OCI-LY7 (cell line): ENCODE measurements at regions not wholly inside any gene's neighbourhood (a gene's known extent, or its start where the extent isn't known, plus 50 kb on each side); places are given as distances from the start of the nearest gene placed in this dataset.

Source experiments
- BruUV-seq: library from RNA; stranded (reverse); fragments of 400-500 nt; replicated peaks from 2 replicates; lab custom pipeline; 2021; lab: Mats Ljungman, UMichigan
- CTCF ChIA-PET: fragments of 300-600 bp; sonication (Branson Sonifier 250); formaldehyde crosslinking; loops from one replicate; lab custom pipeline; 2022; ENCODE audit warnings: antibody characterized with exemption; ENCODE audit not compliant: unreplicated experiment; lab: Charles Lee
- POLR2A ChIA-PET: fragments of 300-600 bp; sonication (Branson Sonifier 250); formaldehyde crosslinking; loops from one replicate; lab custom pipeline; 2022; ENCODE audit warnings: antibody characterized with exemption; lab: Charles Lee
- DNase-seq: peaks from one replicate; pipeline ENCODE4 v3.0.0-alpha.2; 2015; ENCODE audit warnings: low spot score
- H2AFZ ChIP-seq: fragments of 200-600 bp; sonication (generic), shearing (Covaris generic); 2 replicates; pipeline ENCODE4 v1.6.1; 2014; ENCODE audit warnings: mild to moderate bottlenecking, antibody characterized with exemption, low read length, moderate library complexity
- H3K27ac ChIP-seq: fragments of 200-600 bp; sonication (generic); 2 replicates; pipeline ENCODE4 v1.5.1; 2014; ENCODE audit warnings: mixed run types, low read depth, mild to moderate bottlenecking, moderate library complexity, low read length, inconsistent platforms; ENCODE audit not compliant: poor library complexity, severe bottlenecking
- H3K36me3 ChIP-seq: fragments of 200-600 bp; sonication (generic); 2 replicates; pipeline ENCODE4 v1.6.1; 2014; ENCODE audit warnings: mild to moderate bottlenecking, antibody characterized with exemption, low read length, moderate library complexity, mixed read lengths; ENCODE audit not compliant: insufficient read depth
- H3K4me1 ChIP-seq: fragments of 200-600 bp; sonication (generic); 2 replicates; pipeline ENCODE4 v1.5.1; 2014; ENCODE audit warnings: mild to moderate bottlenecking, low read length; ENCODE audit not compliant: insufficient read depth, poor library complexity, severe bottlenecking
- H3K4me2 ChIP-seq: fragments of 200-600 bp; sonication (generic); 2 replicates; pipeline ENCODE4 v1.6.1; 2014; ENCODE audit warnings: mild to moderate bottlenecking, low read length
- H3K4me3 ChIP-seq: fragments of 200-600 bp; sonication (generic); 2 replicates; pipeline ENCODE4 v1.5.1; 2014; ENCODE audit warnings: mild to moderate bottlenecking, low read depth, low read length; ENCODE audit not compliant: poor library complexity, severe bottlenecking
- H3K79me2 ChIP-seq: fragments of 200-600 bp; sonication (generic); 2 replicates; pipeline ENCODE4 v1.6.1; 2016; ENCODE audit warnings: low read depth, mild to moderate bottlenecking, low read length, moderate library complexity, mixed read lengths; ENCODE audit not compliant: insufficient read depth
- H3K9me2 ChIP-seq: fragments of 200-600 bp; sonication (generic); 2 replicates; pipeline ENCODE4 v1.6.1; 2016; ENCODE audit warnings: mild to moderate bottlenecking, low read length, mixed read lengths; ENCODE audit not compliant: insufficient read depth
- H3K9me3 ChIP-seq: fragments of 200-600 bp; sonication (generic); 2 replicates; pipeline ENCODE4 v1.6.1; 2014; ENCODE audit warnings: mild to moderate bottlenecking, mixed run types, low read length, mixed read lengths
- H4K20me1 ChIP-seq: fragments of 200-600 bp; sonication (generic); 2 replicates; pipeline ENCODE4 v1.6.1; 2014; ENCODE audit warnings: mild to moderate bottlenecking, antibody characterized with exemption, low read length, moderate library complexity, mixed read lengths; ENCODE audit not compliant: insufficient read depth
- CTCF ChIP-seq: fragments of 200-600 bp; sonication (generic); conservative IDR thresholded peaks from 2 replicates; pipeline ENCODE4 v1.5.1; 2014; ENCODE audit warnings: mild to moderate bottlenecking, antibody characterized with exemption, low read length, moderate library complexity, mixed read lengths
- EZH2phosphoT487 ChIP-seq: fragments of 200-600 bp; sonication (generic); IDR thresholded peaks from 2 replicates; pipeline ENCODE4 v1.6.1; 2018; ENCODE audit warnings: low read depth, borderline replicate concordance, mild to moderate bottlenecking, mixed run types, antibody characterized with exemption, low read length, moderate library complexity, mixed read lengths
- intact Hi-C: fragments of 100-400 bp; cut with micrococcal nuclease; formaldehyde crosslinking; loops from one replicate; pipeline ENCODE4 v1.10.0; 2022; ENCODE audit not compliant: unreplicated experiment

- no peaks in the 10 kb centered on the region for H4K20me1 ChIP-seq
- DNase-seq: no peak
- no peak overlapping the region for H3K4me3 ChIP-seq
- H3K4me2 ChIP-seq: no peak overlapping the region
- BruUV-seq: no TSS peak
- H3K36me3 ChIP-seq: no peaks in the 10 kb centered on the region
- ChIA-PET CTCF (no interaction called here), POLR2A (no interaction called here)
- intact Hi-C loops: no loop called here
- H2AFZ ChIP-seq: no peak overlapping the region
- H3K27ac ChIP-seq: no peak overlapping the region
- no peaks in the 10 kb centered on the region for H3K9me2 ChIP-seq
- H3K9me3 ChIP-seq: no peaks in the 10 kb centered on the region
- H3K4me1 ChIP-seq: no peaks in the 10 kb centered on the region
- H3K79me2 ChIP-seq: no peaks in the 10 kb centered on the region
- TF ChIP-seq CTCF (no peak), EZH2phosphoT487 (no peak)
Measured at GRCh38 chr10:36540611-36541010, 584.8 kb upstream of the ANKRD30A start.

GRCh38 chr10:36538953-36539586, 586.3 kb upstream of the ANKRD30A start:
- no TSS peak for BruUV-seq
- ChIA-PET CTCF (no interaction called here), POLR2A (no interaction called here)
- no peak for DNase-seq
- Histone ChIP-seq H3K79me2 (no peaks in the 10 kb centered on the region), H3K4me1 (peaks cover 11% of the 10 kb centered on the region), H3K9me3 (no peaks in the 10 kb centered on the region), H3K27ac (no peak overlapping the region), H3K9me2 (no peaks in the 10 kb centered on the region), H4K20me1 (no peaks in the 10 kb centered on the region), H3K36me3 (no peaks in the 10 kb centered on the region), H2AFZ (no peak overlapping the region), H3K4me3 (no peak overlapping the region), H3K4me2 (no peak overlapping the region)
- intact Hi-C loops: loop anchor here (5.0 to 10.0 kb wide), 2 partner anchors 333 to 894 kb away; partner anchors contain the start of gene FZD8
- TF ChIP-seq CTCF: no peak

DNA sequence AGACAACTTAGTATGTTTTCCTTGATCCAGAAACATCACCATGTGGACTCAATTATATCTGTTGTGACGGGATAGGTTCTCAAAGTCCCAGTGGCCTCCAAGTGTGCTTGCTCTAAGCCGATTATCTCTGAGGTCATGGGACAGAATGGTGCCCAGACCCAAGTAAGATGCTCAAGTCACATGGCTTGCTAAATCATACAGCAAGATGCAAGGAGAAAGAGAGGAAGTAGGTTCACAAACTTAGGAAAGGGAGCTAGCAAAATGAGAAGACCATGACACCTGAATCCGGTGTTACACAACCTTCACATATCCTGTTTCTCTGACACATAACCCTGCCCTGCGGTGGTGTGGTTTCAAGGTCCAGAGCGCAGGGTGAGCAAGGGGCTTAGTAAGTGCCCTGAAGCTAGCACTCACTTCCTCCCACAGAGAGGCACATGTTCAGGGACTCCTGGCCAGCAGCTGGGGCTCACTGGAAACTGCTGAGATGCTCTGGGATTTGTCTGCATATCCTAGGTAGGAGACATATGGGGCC, 590.9 kb upstream of the ANKRD30A start:
- H3K4me2 ChIP-seq: peak overlapping the region; percentile 32
- BruUV-seq: no TSS peak
- TF ChIP-seq EZH2phosphoT487: no peak
- H4K20me1 ChIP-seq: no peaks in the 10 kb centered on the region
- POLR2A ChIA-PET: interaction anchor here (1.0 to 1.4 kb wide), 3 partner anchors 12 to 22 kb away, joined by 3 read pairs; no protein-coding TSS in a partner anchor
- no peak overlapping the region for H2AFZ ChIP-seq
- H3K9me2 ChIP-seq: no peaks in the 10 kb centered on the region
- DNase-seq: peak; percentile 77
- H3K4me3 ChIP-seq: no peak overlapping the region
- CTCF ChIA-PET: no interaction called here
- no peaks in the 10 kb centered on the region for H3K9me3 ChIP-seq
- peaks cover 16% of the 10 kb centered on the region for H3K4me1 ChIP-seq
- H3K27ac ChIP-seq: no peak overlapping the region
- no peaks in the 10 kb centered on the region for H3K36me3 ChIP-seq
- intact Hi-C loops: loop anchor here (5.0 to 10.0 kb wide), 2 partner anchors 338 to 890 kb away; partner anchors contain the start of gene FZD8
- no peaks in the 10 kb centered on the region for H3K79me2 ChIP-seq
